PC-3 (cell line): ENCODE measurements at regions not wholly inside any gene's neighbourhood (a gene's known extent, or its start where the extent isn't known, plus 50 kb on each side); places are given as distances from the start of the nearest gene placed in this dataset.

ENCODE experiments used
- ATAC-seq: fragments of 200-7000 bp; cut with Tn5 transposase; 2 replicates; pipeline ENCODE4 v1.9.1; 2020; ENCODE audit warnings: mild to moderate bottlenecking, moderate library complexity
- BruUV-seq: library from RNA; stranded (reverse); fragments of 400-500 nt; replicated peaks from 2 replicates; lab custom pipeline; 2021; lab: Mats Ljungman, UMichigan
- CTCF ChIA-PET: fragments of 300-600 bp; sonication (Branson Sonifier 250); formaldehyde crosslinking; loops from one replicate; lab custom pipeline; 2022; ENCODE audit warnings: antibody characterized with exemption; lab: Charles Lee
- POLR2A ChIA-PET: fragments of 300-600 bp; sonication (Branson Sonifier 250); formaldehyde crosslinking; loops from one replicate; lab custom pipeline; 2022; ENCODE audit warnings: antibody characterized with exemption; ENCODE audit not compliant: unreplicated experiment; lab: Charles Lee
- DNase-seq: peaks from one replicate; pipeline ENCODE4 v3.0.0-alpha.2; 2015
- H2AFZ ChIP-seq: fragments of 300-600 bp; sonication (generic); 2 replicates; pipeline ENCODE4 v1.6.0; 2016; ENCODE audit warnings: antibody characterized with exemption, low read length
- H3F3A ChIP-seq: fragments of 300-600 bp; sonication (generic); one replicate; pipeline ENCODE4 v1.6.0; 2017; ENCODE audit warnings: antibody characterized with exemption, low read length, control low read depth, mild to moderate bottlenecking; ENCODE audit not compliant: unreplicated experiment
- H3K27ac ChIP-seq: fragments of 300-600 bp; sonication (generic); 2 replicates; pipeline ENCODE4 v1.5.1; 2016; ENCODE audit warnings: mild to moderate bottlenecking, low read length
- H3K27me3 ChIP-seq: fragments of 300-600 bp; sonication (generic); 2 replicates; pipeline ENCODE4 v1.6.1; 2016; ENCODE audit warnings: low read length, mixed read lengths
- H3K36me3 ChIP-seq: fragments of 300-600 bp; sonication (generic); 2 replicates; pipeline ENCODE4 v1.6.1; 2016; ENCODE audit warnings: low read depth, mixed run types, low read length, mixed read lengths
- H3K4me1 ChIP-seq: fragments of 300-600 bp; sonication (generic); 2 replicates; pipeline ENCODE4 v1.5.1; 2016; ENCODE audit warnings: low read length; ENCODE audit not compliant: insufficient read depth
- H3K4me2 ChIP-seq: fragments of 300-600 bp; sonication (generic); 2 replicates; pipeline ENCODE4 v1.6.0; 2016; ENCODE audit warnings: low read length
- H3K4me3 ChIP-seq: fragments of 300-600 bp; sonication (generic); 2 replicates; pipeline ENCODE4 v1.5.1; 2016; ENCODE audit warnings: mild to moderate bottlenecking, low read length, mixed read lengths
- H3K79me2 ChIP-seq: fragments of 300-600 bp; sonication (generic); 2 replicates; pipeline ENCODE4 v1.6.1; 2017; ENCODE audit warnings: low read length, mixed read lengths
- H3K9ac ChIP-seq: fragments of 300-600 bp; sonication (generic); 2 replicates; pipeline ENCODE4 v1.6.0; 2016; ENCODE audit warnings: mild to moderate bottlenecking, low read length
- H3K9me2 ChIP-seq: fragments of 300-600 bp; sonication (generic); replicated peaks from 2 replicates; pipeline ENCODE4 v1.6.1; 2016; ENCODE audit warnings: mixed run types, low read length, mixed read lengths
- H3K9me3 ChIP-seq: fragments of 300-600 bp; sonication (generic); 2 replicates; pipeline ENCODE4 v1.6.1; 2016; ENCODE audit warnings: low read length, mixed read lengths
- H4K20me1 ChIP-seq: fragments of 300-600 bp; sonication (generic); 2 replicates; pipeline ENCODE4 v1.6.1; 2016; ENCODE audit warnings: low read length, mixed read lengths
- CTCF ChIP-seq: fragments of 300-600 bp; sonication (generic); conservative IDR thresholded peaks from 2 replicates; pipeline ENCODE4 v1.5.1; 2017; ENCODE audit warnings: antibody characterized with exemption, low read depth, mild to moderate bottlenecking, low read length
- EZH2 ChIP-seq: fragments of 300-600 bp; sonication (generic); IDR thresholded peaks from one replicate; pipeline ENCODE4 v1.6.1; 2017; ENCODE audit warnings: antibody characterized with exemption, mild to moderate bottlenecking, low read length; ENCODE audit not compliant: unreplicated experiment
- EZH2phosphoT487 ChIP-seq: fragments of 300-600 bp; sonication (generic); IDR thresholded peaks from 2 replicates; pipeline ENCODE4 v1.6.1; 2018; ENCODE audit warnings: mild to moderate bottlenecking, antibody characterized with exemption, low read length, borderline replicate concordance
- intact Hi-C: fragments of 100-400 bp; cut with micrococcal nuclease; formaldehyde crosslinking; loops from 2 replicates; pipeline ENCODE4 v1.9.0; 2023

GRCh38 chr2:54402350-54402749, 53.8 kb upstream of the SPTBN1 start:
- Histone ChIP-seq H3K4me1 (no peaks in the 10 kb centered on the region), H3F3A (no peaks in the 10 kb centered on the region), H3K9me2 (no peaks in the 10 kb centered on the region), H3K9ac (no peak overlapping the region), H4K20me1 (no peaks in the 10 kb centered on the region), H3K36me3 (no peaks in the 10 kb centered on the region), H3K4me3 (no peak overlapping the region), H3K4me2 (no peak overlapping the region), H3K79me2 (no peaks in the 10 kb centered on the region), H3K27me3 (0 out of 2 replicates have a peak, but pooled peaks cover 4% of the 10 kb centered on the region), H3K27ac (no peak overlapping the region), H3K9me3 (no peaks in the 10 kb centered on the region), H2AFZ (no peak overlapping the region)
- intact Hi-C loops, result no loop called here
- POLR2A ChIA-PET, result no interaction called here
- CTCF ChIA-PET, result no interaction called here
- no peak for ATAC-seq
- DNase-seq, result no peak
- no TSS peak for BruUV-seq
- TF ChIP-seq EZH2phosphoT487 (no peak), EZH2 (no peak), CTCF (no peak)

GRCh38 chr2:54403512-54404238, 52.5 kb upstream of the SPTBN1 start:
- Histone ChIP-seq H3K9me2 (no peaks in the 10 kb centered on the region), H3K9ac (no peak overlapping the region), H2AFZ (no peak overlapping the region), H3K36me3 (no peaks in the 10 kb centered on the region), H3K4me1 (no peaks in the 10 kb centered on the region), H3K27me3 (0 out of 2 replicates have a peak, but pooled peaks cover 4% of the 10 kb centered on the region), H3K4me2 (no peak overlapping the region), H3K9me3 (no peaks in the 10 kb centered on the region), H3K79me2 (no peaks in the 10 kb centered on the region), H3K27ac (no peak overlapping the region), H3K4me3 (no peak overlapping the region), H3F3A (no peaks in the 10 kb centered on the region), H4K20me1 (no peaks in the 10 kb centered on the region)
- intact Hi-C loops, result no loop called here
- no TSS peak for BruUV-seq
- POLR2A ChIA-PET, result no interaction called here
- DNase-seq, result no peak
- TF ChIP-seq EZH2phosphoT487 (no peak), CTCF (no peak), EZH2 (no peak)
- no peak for ATAC-seq
- CTCF ChIA-PET, result no interaction called here

- DNase-seq (no peak), ATAC-seq (no peak)
- Histone ChIP-seq H3K4me2 (no peak overlapping the region), H3K36me3 (no peaks in the 10 kb centered on the region), H3K9me2 (no peaks in the 10 kb centered on the region), H4K20me1 (no peaks in the 10 kb centered on the region), H3K4me3 (no peak overlapping the region), H3K9me3 (no peaks in the 10 kb centered on the region), H3K27me3 (0 out of 2 replicates have a peak, but pooled peaks cover 4% of the 10 kb centered on the region), H3K4me1 (no peaks in the 10 kb centered on the region), H3K9ac (no peak overlapping the region), H3F3A (no peaks in the 10 kb centered on the region), H3K27ac (no peak overlapping the region), H3K79me2 (no peaks in the 10 kb centered on the region), H2AFZ (no peak overlapping the region)
- POLR2A ChIA-PET, result no interaction called here
- BruUV-seq, result no TSS peak
- TF ChIP-seq EZH2, result no peak
- no peak for TF ChIP-seq CTCF
- TF ChIP-seq EZH2phosphoT487, result no peak
- CTCF ChIA-PET, result no interaction called here
- intact Hi-C loops, result no loop called here
These were observed 51.9 kb upstream of the SPTBN1 start for GRCh38 chr2:54404270-54404669.
